HG03196 (cell line): ENCODE measurements at regions not wholly inside any gene's neighbourhood (a gene's known extent, or its start where the extent isn't known, plus 50 kb on each side); places are given as distances from the start of the nearest gene placed in this dataset.

Experiments
- ATAC-seq: cut with Tn5 transposase; IDR thresholded peaks from one replicate; pipeline ENCODE4 v1.9.1; 2021; ENCODE audit not compliant: unreplicated experiment

GRCh38 chr4:108370291-108371141 is 201.8 kb upstream of the LEF1 start:
- no peak for ATAC-seq

DNA sequence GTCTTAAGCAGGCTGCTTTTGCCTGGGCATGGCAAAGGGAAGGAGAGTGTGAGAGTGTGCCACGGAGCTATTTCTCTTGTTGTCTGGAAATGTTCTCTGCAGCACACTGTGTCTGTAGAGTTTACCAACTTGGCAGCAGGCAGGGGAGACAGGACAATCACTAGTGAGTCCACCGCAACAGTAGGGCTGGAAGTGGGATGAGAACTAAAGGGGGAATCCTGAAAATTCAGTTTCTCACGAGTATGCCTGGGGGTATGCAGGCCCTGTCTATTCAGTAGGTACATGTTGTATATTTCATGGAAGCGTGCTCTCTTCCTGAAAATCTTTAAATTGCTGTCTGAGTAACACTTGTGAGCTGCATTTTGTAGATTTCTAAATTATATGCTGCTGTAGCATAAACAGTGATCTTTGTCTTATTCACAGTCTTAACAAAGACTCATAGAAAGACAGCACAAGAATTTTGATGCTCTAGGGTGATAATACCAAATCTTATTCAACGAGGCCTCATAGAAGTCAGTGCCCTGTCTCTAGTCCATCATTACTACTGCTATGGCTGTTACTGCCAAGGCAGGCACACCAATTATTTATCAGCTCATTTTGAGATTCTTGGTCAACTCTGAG is 200.4 kb upstream of the LEF1 start:
- ATAC-seq: no peak

GRCh38 chr4:108367751-108368150 is 199.0 kb upstream of the LEF1 start:
- no peak for ATAC-seq

- no peak for ATAC-seq
Observed at GRCh38 chr4:108366716-108367115, 198.0 kb upstream of the LEF1 start.

DNA sequence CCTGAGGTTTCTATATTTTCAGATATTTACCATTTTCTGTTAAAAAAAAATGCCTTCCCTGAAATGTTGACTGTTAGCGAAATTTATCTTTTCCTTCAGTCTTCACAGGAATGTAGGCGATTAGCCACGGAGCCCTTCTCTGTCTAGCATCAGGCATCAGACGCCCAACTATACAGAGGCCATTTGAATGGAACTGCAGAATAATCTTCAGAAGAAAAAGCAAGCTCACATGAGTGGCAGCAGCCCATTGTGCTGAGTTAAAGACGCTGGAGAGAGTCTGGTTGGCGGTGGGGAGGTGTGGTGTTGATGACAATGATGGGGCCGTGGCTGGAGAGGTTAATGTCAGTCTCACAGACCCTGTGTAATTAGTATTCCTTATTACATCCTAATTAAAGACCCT is 196.8 kb upstream of the LEF1 start:
- no peak for ATAC-seq

- ATAC-seq: no peak
Observed at GRCh38 chr4:108361886-108362285, 193.2 kb upstream of the LEF1 start.

DNA sequence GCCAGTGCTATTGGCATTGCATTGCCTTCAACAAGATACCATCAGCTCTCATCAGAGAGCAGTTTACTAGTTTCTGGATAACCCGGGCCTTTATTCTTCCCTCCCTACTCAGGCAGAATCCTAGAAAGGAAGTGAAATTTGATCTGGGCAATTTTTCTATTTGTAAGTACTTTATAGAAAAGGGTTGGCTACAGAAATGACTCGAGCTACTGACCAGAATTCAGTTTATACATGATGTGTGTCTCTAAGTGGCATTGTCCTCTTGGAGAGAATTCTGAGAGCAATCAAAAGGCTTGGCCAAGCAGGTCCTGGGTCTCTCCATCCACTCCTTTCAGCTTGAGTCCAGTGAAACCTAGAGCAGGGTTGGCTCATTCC is 192.7 kb upstream of the LEF1 start:
- ATAC-seq: no peak

DNA sequence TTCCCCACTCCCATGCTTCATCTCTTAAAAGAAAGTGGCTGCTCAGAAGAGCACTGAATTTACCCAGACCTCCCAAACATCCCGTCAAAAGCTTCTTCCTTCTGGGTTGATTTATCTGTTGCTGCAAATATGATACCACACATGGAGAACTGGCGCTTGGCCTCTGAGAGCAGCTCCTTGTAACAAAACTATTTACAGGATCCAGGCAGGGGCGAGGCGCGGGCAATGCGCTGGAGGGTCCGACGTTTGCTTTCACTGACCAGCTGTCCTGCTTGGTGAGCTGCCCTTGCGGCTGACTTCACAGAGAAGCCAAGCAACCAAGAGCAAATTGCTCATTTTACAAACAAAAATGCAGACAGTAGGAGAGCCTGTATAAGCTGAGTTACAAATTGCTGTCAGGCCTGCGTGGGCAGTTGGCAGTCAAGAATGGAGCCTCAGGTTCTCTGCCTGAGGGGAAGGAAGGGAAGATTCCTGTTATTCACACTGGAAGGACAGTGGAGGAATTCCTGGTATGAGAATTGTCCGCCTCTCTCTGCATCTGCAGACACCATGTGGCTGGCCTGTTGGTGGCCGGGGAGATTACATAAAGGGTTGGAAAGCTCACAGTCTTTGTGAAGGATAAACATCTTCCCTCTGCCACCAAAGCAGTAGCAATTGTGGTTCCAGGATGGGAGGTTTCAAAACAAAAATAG is 192.2 kb upstream of the LEF1 start:
- no peak for ATAC-seq

DNA sequence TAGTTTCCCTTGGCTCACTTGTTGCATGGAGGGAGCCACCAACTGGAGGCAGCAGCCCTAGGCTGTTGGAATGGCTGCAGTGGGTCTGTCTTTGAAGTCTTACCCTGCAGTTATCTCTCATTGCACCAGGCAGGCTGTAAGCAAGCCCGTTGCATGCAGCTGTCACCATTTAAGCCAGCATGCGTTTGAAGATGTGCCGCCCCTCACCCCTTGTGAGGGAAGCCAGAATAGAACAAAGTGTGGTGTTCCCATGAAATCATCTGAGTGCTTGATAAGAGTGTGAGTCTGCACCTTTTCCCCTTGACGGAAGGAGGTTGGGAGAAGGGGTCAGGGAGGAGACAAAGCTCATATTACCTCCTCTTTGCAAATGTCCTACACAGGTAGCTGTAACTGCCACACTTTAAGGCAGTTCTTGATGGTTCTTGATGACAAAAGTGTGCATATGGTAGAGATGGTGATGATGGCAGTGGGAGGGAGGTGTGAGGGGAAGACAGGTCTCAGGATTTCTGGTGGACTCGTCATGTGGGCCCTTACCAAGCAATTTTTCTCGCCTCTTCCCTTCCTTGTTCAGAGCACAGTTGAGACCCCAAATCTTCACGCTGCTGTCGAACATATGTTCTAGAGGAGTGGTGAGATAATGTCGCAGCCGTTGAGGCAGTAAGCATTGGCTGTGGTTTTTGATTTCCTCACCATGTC is 191.4 kb upstream of the LEF1 start:
- ATAC-seq: no peak

GRCh38 chr4:108359130-108359985 is 190.6 kb upstream of the LEF1 start:
- no peak for ATAC-seq

DNA sequence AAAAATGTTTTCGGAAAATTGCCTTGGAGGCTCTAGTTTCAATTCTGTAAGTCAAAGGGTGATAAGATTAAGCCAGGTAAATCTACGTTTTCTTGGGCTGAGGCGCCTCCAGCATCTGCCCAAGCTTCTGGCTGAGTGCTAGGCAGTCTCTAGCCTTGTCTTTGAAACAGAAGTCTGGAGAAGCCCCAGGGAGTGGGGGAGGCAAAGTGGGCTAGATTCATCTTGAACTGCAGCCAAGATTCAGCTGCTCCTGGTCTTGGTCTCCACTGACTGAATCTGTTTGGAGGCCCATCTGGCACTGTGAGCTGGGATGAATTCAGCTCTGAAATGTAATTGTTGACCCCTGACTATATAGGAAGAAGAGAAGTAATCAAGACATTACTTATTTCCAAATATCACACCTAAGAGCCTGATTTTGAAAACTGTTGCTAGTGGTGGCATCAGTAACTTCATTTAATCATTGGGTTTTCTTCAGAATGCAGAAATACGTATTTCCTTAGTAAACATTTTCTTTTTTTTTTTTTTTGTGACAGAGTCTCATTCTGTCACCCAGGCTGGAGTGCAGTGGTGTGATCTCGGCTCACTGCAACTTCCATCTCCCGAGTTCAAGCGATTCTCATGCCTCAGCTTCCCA is 187.3 kb upstream of the LEF1 start:
- no peak for ATAC-seq

GRCh38 chr4:108355186-108355901 is 186.6 kb upstream of the LEF1 start:
- ATAC-seq: no peak

- no peak for ATAC-seq
Observed at GRCh38 chr4:108352664-108353308, 184.1 kb upstream of the LEF1 start.

DNA sequence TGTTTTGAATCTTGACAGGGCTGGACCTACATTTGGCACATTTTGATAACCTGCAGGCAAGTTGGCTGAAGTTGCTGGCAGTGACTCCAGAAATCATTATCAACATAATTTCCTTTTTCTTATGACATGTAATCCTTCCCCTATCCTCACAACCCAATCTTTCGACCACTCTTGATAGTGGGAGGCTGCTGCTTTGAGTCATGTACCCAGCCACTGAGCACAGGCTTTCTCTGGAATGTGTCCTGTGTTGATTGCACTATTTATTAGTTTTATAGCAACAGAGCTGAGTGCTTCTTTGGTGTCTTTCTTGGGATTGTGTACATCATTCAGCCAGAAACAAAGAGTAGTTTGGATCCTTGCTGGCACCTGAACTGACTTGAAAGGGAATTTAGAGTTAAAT is 183.1 kb upstream of the LEF1 start:
- no peak for ATAC-seq

DNA sequence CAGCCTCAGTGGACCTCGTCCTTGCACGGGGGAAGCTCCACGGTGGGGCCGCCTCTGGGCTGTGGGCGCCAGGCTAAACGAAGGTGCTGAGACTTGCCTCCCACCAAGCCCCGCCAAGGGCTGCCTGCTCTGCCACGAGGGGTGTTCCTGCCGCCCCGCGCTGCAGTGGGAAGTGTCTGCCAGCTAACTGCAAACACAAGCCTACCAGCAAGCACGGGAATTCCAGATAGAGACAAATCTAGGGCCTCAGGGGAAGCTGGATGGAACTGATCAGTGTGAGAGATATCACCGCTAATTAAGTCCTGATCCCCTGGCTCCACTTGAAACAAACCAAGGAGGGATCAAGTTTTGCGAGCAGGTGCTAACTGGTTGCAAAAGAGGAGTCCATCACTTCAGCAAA is 181.6 kb upstream of the LEF1 start:
- no peak for ATAC-seq

DNA sequence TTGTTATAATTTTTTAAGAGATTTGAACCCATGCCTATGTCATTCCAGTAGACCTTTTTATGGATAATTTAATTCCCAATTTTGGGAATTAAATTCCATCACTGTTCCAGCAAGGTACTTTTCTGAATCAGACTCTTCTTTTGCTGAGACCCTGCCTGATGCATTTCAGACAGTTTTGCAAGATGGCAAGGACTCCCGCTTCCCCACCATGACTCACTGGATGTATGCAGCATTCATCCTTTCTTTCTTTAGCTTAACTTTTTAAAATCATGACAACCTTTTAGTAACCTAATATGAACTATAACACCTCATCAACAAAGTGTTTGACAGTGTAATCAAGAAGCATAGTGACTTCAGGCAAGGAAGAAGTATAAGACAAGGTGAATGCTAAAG is 178.1 kb upstream of the LEF1 start:
- no peak for ATAC-seq

- ATAC-seq: no peak
Observed at GRCh38 chr4:108345862-108346817, 177.4 kb upstream of the LEF1 start.
